HG03442 (cell line): ENCODE measurements at regions not wholly inside any gene's neighbourhood (a gene's known extent, or its start where the extent isn't known, plus 50 kb on each side); places are given as distances from the start of the nearest gene placed in this dataset.

Experiments
- ATAC-seq: cut with Tn5 transposase; IDR thresholded peaks from one replicate; pipeline ENCODE4 v1.9.1; 2021; ENCODE audit warnings: mild to moderate bottlenecking, moderate library complexity; ENCODE audit not compliant: unreplicated experiment

DNA sequence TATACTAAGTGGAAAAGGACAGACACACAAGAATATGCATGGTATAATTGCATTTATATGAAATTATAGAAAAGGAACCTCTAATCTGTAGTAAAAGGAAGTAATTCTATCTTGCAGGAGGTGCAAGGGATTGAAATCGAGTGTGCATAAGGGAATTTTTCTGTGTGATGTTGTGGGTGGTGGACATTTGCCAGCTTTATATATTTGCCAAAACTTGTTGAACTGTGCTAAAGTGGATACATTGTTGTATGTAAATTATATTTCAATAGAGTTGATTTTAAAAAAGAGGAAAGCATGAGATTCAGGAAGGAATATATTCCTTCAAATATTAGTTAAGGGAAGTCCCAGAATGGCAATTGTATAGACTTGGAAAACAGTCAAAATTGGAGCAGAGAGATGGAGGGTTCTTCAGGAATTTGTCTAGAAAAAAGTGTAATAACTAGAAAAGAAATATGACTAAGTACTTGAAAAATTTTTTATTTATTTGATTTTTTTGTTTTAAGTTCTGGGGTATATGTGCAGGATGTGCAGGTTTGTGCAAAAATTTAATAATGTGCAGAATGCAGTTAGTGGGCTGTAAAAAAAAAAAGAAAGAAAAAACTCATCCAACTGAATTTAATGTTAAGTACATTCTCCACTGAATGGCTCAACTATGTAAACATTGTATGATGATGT lies 96.1 kb downstream of the ARL4A start:
- no peak for ATAC-seq

DNA sequence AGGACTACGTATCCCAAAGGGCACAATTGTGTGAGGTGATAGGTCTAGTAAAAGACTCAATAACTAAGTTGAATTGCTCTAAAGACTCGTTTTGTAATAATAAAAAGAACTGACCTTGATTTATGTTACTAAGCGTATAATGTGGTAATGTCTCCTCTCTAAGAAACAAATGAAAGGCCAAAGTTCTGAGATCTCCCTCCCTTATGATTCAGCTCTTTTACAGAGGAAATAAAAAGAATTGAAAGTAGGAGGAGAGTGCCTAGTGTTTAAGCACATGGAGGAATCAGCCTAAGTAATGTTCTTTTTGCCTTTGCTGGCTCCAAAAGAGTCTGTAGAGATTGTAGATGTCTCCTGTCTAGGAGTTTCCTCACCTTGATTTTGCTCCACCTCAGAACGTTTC lies 98.0 kb downstream of the ARL4A start:
- ATAC-seq = no peak

DNA sequence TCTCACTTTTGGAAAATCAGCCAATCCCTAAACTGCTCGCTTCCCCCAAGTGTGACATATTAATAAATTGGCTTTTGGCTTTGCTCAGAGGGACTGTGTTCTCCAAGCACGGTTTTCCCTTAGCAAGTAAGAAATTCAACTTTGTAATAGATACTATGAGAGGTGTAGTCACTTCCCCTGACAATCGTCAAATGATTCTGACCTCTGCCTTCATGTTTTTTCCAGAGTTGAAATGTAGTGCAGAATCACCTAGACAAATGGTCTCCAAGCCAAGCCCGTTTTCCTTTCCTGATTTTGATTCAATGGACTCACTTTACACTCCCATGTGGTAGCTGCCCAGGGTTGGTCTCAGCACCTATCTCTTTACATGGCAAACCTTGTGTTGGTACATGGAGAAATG lies 99.1 kb downstream of the ARL4A start:
- ATAC-seq = no peak

DNA sequence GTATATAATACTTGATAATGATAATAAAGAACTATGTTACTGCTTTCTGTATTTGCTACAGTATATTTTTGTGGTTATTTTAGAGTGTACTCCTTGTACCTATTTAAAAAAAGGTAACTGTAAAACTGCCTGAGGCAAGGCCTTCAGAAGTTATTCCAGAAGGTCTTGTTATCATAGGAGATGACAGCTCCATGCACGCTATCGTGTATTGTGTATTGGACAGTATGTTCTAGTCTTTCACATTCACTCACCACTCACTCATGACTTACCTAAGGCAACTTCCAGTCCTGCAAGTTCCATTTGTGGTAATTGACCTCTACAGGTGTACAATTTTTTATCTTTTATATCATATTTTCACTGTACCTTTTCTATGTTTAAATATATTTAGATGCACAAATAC lies 100.7 kb downstream of the ARL4A start:
- no peak for ATAC-seq

DNA sequence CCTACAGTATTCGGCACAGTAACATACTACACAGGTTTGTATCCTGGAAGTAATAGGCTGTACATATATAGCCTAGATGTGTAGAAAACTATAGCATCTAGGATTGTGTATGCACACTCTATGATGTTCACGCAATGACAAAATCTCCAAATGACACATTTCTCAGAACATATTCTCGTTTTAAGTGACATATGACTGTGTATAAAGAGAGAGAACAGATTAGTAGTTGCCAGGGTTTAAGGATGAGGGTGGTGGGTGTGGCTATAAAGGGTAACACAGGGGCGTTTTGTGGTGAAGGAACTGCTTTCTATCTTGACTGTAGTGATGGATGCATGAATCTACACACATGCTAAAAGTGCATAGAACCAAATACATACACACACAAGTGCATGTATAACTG lies 101.2 kb downstream of the ARL4A start:
- ATAC-seq = no peak

DNA sequence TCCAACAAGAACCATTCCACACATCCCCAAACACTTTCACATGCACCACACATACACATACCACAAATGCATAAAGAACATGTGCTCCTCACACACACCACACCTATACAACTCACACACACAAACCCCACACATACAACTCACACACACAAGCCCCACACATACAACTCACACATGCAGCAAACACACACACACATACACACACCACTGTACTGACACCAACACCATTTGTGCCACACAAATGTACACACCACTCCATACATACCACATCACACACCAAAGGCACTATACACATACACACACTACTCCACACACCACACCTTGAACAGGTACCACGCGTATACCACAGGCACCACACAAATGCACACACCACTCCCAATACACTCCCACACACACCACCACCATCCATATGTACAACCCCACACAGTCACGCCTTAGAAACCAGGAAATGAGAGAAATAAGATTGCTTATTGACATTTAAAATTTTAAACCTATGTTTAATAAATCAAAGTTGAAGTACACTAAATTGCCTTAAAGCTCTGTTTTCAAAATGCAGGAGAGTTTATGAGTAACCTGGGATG lies 107.4 kb downstream of the ARL4A start:
- no peak for ATAC-seq

DNA sequence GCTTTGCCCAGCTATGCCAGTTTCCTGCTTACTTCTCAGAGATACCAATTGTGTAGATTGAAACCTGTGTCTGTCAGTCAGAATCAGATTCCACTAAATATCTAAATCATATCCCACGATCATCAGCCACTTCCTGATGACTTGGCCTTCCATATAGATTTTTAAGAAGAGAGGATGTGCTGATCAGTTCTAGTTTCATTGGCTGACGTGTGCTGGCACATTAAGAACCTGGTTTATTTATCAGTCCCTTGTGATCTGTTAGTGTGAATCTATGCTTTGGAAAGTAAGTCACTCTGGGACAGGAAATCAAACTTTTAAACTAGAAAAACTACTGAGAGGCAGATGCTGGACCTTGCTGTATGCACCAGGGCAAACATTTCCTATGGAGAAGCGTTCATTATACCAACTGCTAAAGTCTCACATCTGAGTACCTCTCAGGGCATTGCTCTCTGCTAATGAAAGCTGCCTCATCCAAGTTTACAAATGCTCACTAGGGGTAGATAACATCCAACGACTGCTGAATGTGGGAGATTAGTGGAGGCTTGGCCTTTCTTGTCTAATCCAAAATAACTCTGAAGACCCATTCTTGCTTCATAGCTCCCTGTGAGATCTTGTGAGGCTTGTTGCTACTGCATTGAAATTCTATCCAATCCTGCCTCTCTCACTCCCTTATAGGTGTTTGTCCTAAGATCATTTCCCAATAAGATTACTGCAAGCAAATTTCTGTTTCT lies 109.1 kb downstream of the ARL4A start:
- ATAC-seq = no peak

DNA sequence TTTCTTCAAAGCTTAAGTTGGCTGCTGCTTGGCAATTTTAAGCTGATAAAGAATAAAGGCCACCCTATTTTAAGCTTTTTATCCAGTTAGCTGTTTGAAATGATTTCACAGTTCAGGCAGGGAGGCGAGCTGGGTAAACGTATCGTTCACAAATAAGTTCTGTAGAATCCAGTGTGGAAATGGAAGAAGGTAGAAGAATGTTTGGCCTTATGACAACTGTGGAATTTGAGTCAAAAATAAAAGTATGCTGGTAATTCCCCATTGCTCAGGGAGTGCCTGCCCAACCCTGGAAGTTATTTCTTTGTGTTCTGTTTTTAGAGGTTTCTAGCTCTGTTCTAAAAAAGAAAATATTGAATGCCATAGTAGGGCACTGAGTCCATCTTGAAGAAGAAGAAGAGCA lies 113.1 kb downstream of the ARL4A start:
- no peak for ATAC-seq

DNA sequence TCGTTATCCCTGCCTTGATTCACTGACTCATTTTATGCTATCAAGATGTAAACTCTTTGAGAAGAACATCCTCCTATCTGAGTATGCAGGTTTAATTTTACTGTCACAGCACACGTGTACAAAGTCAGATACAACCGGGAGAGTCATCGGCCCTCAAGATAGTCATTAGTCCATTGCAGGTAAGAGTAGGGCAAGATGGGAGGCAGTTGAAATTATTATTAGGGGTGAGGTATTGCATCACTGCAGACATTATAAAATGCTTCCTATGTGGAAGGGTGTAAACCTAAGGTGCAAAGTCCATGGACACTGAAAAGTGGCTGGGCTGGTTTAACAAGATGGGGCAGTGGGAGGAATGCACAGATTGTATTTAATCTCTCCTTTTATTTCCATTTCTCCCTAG lies 113.7 kb downstream of the ARL4A start:
- ATAC-seq = no peak

DNA sequence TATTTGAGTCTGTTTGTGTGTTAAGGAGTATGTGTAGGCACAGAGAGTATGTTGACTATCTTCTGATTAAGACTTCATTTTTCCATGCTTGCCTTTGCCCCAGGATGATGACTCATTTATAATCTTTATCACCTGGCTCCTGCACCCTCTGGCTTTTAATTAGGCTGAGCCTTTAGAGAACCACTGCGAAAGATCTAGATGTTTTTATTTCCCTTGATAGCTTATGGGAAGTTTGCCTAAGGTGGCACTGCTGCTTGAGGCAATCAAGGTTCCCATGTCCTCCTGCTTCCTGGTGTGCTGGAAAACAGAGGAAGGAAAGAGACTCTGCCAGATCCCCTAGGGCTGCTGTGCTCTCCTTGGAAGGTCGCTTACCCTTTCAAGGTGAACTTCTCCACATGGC lies 114.6 kb downstream of the ARL4A start:
- no peak for ATAC-seq

DNA sequence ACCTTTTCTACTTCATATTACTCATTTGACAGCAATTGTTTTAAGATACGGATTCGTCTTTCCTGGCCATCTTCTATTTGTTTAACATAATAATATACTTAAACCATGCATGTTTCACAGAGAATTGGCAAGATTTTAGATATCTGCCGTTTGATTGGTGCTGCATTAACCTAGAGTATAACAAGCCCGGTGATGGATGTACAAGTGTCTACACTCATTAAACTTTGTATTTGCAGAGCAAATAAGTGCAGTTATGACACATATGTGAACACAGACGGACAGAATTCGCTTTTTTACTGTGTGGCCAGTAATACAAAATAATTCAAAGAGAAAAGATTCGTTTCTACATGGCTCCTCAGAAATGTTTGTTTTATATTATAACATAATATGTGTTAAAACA lies 116.1 kb downstream of the ARL4A start:
- no peak for ATAC-seq

DNA sequence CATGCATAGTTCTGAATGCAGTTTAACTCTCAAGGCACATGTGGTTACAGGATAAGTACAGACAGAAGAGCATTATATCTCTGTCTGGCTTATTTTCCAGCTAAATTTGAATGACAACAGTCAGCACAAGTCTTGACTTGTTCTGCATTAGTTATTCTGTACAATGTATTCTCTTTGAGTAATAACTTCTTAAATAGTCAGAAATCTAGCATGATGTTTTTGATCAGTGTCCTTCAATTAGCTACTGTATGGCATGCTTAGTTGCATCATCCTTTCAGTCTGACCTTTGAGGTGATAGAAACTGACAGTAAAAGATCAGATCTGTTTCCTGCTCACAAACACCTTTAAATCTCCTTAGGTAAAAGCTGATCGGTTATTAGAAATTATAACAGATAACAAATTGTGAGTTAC lies 118.1 kb downstream of the ARL4A start:
- ATAC-seq = no peak

DNA sequence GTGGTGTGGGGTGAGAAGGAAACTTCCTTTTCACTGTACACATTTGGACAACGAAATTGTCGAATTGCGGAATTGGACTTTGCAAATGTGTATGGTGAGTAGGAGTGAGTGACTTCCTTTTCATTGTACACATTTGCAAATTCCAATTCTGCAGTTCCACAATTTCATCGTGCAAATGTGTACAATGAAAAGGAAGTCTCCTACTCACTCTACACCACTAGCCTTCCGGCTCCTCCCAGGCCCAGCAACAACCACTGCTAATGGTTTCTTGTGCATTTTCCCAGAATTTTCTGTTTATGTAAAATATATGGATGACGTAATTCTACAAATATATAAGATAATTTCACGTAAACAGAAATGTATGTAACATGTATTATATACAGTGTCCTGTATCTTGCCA lies 118.5 kb downstream of the ARL4A start:
- ATAC-seq = no peak

DNA sequence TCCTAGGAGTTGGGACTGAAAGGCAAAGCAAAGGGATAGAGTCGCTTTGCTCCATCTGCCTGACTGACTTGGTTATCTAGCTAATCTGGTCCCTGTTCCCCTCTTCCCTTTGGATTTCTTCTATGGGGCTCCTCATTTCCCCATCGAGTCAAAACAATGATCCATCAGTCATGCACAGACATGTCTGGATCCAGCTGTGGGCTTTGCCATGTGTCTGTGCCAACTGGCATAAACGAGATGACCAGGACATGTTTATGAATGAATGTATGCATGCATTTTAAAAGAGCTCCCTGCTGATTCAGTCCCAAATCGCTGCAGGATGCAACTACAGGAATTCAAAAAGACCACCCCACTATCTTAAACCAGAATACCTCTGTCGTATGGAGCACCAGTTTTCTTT lies 122.0 kb downstream of the ARL4A start:
- ATAC-seq = no peak

DNA sequence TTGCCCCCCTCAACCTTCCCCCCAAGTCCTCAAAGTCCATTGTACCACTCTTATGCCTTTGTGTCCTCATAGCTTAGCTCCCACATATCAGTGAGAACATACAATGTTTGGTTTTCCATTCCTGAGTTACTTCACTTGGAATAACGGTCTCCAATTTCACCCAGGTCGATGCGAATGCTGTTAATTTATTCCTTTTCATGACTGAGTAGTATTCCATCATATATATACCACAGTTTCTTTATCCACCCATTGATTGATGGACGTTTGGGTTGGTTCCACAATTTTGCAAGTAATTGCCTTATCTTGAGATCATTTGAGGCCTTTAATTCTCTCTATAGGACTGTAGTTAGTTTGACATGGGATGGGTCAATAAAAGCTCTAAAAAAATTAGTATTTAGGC lies 124.7 kb downstream of the ARL4A start:
- ATAC-seq = no peak

DNA sequence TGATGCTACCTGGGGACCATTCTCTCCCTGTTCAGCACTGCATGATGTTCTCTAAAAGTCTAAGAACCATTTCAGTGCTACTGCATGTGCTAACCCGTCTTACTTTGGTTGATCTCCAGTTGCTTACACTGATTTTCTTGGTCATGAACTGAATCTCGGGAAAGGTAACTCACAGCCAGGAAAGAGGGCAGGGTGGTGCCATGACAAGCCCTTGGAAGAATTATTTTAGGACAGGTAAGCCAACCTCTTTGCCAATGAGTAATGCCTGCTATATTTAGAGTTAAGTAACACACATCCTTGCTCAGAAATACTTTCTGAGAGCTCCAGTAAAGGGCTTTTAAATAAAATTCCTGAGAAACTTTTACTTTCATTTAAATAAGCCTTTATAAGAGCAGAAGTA lies 126.7 kb downstream of the ARL4A start:
- no peak for ATAC-seq

DNA sequence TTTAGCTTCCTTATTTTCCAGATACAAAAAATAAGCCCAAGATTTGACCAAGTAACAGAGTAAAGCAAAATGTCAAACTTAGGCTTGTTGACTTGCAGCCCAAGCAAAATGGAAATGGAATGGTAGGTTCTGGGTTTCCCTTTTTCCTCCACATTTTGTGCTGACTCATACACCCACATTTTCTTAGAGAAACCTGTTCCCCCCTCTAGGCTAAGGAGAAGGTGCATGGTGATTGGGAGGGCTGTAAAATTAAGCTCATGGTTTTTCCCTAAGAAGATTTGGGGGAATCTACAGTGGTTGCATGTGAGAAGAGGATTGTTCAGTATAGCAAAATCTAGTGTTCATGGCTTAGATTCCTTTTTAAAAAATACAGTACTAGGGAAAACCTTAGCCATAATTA lies 127.4 kb downstream of the ARL4A start:
- no peak for ATAC-seq

DNA sequence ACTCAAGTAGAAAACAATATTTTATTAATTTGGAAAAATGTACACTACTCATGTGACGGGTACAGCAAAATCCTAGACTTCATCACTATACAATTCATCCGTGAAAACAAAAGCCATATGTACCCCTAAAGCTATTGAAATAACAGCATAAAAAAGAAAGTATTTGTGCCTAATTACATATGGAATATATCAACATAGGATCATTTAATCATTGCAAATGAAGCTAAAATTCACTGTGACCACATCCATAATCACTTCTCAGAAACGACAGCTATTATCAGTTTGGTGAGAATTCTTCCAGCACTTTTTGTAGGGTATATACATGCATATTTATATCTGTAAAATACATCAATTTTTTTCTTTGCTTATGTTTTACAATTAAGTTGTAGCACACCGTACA lies 128.0 kb downstream of the ARL4A start:
- ATAC-seq = no peak

DNA sequence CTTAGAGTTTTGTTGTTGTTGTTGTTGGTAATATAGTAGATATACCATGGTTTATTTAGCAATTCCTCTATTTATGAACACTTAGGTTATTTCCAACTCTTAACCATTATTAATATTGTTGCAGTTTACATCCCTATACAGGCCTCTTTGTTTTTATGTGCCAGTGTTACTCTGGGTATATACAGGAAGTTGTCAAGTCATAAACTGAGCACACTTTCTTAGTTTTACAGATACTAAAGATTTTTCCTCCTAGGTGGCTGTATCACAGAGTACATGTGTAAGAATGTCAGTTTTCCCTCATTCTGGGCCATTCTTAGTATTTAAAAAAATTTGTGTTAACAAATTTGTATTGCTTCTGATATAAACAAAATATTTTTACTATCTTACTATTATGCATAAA lies 128.4 kb downstream of the ARL4A start:
- no peak for ATAC-seq

DNA sequence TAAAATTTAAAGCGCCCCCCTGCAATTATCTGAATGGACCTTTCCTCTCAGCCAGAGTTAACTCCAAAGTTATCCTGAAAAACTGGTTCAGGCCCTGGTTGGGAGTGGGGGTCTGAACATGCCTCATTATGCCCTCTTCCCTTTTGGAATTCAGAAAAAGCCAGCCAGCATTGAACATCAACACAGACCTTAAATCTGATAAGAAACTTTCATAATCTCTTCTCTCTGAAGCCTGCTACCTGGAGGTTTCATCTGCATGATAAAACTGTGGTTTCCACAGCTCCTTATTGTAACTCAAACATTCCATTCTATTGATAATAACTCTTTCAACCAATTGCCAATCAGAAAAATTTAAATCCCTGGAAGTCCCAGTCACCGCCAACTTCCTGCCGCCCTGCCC lies 133.3 kb downstream of the ARL4A start:
- no peak for ATAC-seq

DNA sequence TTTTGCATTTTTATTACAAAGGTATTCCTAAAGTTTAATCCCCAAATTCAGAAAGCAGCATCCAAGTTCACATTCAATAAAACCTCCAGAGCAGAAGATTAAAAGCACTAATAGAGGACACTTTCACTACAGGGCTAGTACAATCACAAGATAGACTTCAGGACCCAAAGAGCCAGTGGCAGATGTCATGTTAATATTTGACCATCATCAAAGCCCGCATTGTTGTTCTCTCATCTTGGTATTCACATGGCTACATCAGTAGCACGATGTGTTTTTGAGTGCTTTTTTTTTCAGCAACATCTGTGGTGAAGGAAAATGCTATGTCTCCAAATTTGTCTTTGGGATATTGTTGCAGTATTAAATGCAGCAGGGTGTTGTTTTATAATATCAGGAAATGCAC lies 134.3 kb downstream of the ARL4A start:
- no peak for ATAC-seq

DNA sequence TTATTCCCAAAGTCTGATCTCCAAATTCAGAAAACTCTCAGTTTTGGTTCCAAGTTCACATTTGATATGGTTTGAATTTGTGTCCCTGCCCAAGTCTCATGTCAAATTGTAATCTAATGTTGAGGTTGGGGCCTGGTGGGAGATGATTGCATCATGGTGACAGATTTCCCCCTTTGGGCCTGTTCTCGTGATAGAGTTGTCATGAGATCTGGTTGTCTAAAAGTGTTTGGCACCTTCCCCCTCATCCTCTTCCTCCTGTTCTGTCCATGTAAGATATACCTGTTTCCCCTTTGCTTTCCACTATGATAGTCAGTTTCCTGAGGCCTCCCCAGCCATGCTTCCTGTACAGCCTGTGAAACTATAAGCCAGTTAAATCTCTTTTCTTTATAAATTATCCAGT lies 138.6 kb downstream of the ARL4A start:
- no peak for ATAC-seq
